ENCODE measurements at regions not wholly inside any gene's neighbourhood (a gene's known extent, or its start where the extent isn't known, plus 50 kb on each side); places are given as distances from the start of the nearest gene placed in this dataset.

DNA sequence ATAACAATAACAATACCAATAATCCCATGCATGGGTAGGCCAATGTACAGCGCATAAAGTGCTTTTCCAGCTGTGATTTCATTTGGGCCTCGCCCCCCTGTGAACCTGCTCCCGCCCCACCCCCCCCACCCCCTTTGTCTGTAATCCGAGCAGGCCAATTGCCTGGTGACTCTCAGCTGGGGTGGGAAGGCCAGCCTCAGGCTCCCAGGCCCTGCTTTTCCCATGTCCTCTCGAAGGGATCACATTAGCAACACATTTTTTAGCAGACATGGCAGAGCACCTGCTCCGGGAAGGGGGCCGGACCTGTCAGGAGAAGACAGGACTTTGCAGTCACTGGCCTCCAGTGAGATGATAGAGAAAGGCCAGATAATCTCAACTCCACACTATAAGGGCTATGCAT, 439.3 kb downstream of the RPS24 start:
- in situ Hi-C loops (cut with HindIII; ENCODE audit: low sequenced_read_pairs) = no loop called here
- DNase-seq (ENCODE audit: low read depth) = no peak
- no peak overlapping the region for H3K4me3 ChIP-seq (ENCODE audit: low read depth, low read length)
- TF ChIP-seq, protein P1, sequence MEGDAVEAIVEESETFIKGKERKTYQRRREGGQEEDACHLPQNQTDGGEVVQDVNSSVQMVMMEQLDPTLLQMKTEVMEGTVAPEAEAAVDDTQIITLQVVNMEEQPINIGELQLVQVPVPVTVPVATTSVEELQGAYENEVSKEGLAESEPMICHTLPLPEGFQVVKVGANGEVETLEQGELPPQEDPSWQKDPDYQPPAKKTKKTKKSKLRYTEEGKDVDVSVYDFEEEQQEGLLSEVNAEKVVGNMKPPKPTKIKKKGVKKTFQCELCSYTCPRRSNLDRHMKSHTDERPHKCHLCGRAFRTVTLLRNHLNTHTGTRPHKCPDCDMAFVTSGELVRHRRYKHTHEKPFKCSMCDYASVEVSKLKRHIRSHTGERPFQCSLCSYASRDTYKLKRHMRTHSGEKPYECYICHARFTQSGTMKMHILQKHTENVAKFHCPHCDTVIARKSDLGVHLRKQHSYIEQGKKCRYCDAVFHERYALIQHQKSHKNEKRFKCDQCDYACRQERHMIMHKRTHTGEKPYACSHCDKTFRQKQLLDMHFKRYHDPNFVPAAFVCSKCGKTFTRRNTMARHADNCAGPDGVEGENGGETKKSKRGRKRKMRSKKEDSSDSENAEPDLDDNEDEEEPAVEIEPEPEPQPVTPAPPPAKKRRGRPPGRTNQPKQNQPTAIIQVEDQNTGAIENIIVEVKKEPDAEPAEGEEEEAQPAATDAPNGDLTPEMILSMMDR (IDR thresholded peaks at IDR 0.05; ENCODE audit: low read depth, low read length, missing control alignments) = no peak

GRCh38 chr10:78474743-78475142, 441.1 kb downstream of the RPS24 start:
- no peak for DNase-seq (ENCODE audit: low read depth)
- H3K4me3 ChIP-seq (ENCODE audit: low read depth, low read length) = no peak overlapping the region
- TF ChIP-seq, protein P1 (IDR thresholded peaks at IDR 0.05; ENCODE audit: low read depth, low read length, missing control alignments) = no peak
- in situ Hi-C loops (cut with HindIII; ENCODE audit: low sequenced_read_pairs) = loop anchor here (5.0 kb wide), 1 partner anchor 62 kb away; no protein-coding TSS in a partner anchor

DNA sequence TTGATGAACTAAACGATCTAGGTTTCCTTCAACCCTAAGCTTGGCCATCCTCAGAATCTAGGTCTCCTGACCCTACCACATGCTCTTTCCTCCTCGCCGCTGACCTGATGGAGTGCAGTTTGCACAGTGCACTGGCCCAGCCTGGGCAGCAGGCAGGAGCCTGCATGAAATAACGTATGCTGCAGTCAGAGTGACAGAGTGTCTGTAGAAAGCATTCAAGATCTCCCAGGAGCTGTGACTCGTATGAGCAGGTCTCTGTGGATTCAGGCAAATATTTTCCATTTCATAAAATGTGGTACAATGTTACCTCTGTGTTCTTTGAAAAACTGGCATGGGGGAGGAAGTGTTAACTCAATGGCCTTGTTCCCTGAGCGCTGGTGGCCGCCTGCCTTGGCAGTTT, 441.8 kb downstream of the RPS24 start:
- DNase-seq (ENCODE audit: low read depth) = no peak
- in situ Hi-C loops (cut with HindIII; ENCODE audit: low sequenced_read_pairs) = loop anchor here (5.0 kb wide), 1 partner anchor 63 kb away; no protein-coding TSS in a partner anchor

DNA sequence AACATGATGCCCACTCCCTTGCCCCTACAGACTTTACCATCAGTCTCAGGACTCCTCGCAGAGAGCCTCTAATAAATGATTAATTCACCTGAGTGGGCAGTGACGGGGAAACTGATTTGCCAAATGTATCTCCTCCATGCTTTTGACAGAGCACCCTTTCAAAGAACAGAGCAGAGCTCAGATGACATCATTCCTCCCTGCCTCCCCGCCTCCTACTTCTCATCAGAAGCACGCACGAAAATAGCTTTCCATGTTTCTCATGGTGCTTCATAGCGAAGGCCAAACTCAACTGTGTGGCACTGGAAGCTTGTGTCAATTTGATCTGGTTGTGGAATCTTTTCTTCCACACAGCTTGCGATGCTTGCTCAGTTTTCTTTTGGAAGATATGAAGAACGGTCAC, 442.5 kb downstream of the RPS24 start:
- no peak for DNase-seq (ENCODE audit: low read depth)
- H3K4me3 ChIP-seq (ENCODE audit: low read depth, low read length) = no peak overlapping the region
- in situ Hi-C loops (cut with HindIII; ENCODE audit: low sequenced_read_pairs) = loop anchor here (5.0 kb wide), 1 partner anchor 64 kb away; no protein-coding TSS in a partner anchor
- TF ChIP-seq, protein P1 (IDR thresholded peaks at IDR 0.05; ENCODE audit: low read depth, low read length, missing control alignments) = no peak

More for the DNA sequence above, 441.8 kb downstream of the RPS24 start:
- TF ChIP-seq, protein P1 (IDR thresholded peaks at IDR 0.05; ENCODE audit: low read depth, low read length, missing control alignments) = no peak
- H3K4me3 ChIP-seq (ENCODE audit: low read depth, low read length) = no peak overlapping the region

DNA sequence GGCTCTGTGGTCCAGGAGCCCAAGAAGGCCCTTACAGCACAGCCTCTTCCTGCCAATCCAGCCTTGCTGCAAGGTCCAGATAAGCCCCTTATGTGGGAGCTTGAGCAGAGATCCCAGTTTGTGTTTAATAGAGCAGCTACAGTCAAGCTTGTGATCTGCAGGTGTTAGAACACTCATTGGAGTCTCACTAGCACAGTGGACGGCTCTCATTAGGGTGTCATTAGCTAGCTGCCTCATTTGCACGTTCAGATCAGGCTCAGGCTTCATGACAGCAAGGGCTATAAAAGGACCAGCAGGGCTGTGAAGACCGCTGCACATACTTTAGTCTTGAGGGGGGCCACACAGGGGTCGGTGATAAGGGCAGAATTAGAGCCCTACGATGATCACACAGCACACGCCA, 443.2 kb downstream of the RPS24 start:
- no peak for DNase-seq (ENCODE audit: low read depth)
- TF ChIP-seq, protein P1 (IDR thresholded peaks at IDR 0.05; ENCODE audit: low read depth, low read length, missing control alignments) = no peak
- in situ Hi-C loops (cut with HindIII; ENCODE audit: low sequenced_read_pairs) = loop anchor here (5.0 kb wide), 1 partner anchor 65 kb away; no protein-coding TSS in a partner anchor
- H3K4me3 ChIP-seq (ENCODE audit: low read depth, low read length) = no peak overlapping the region

- TF ChIP-seq, protein P1 (IDR thresholded peaks at IDR 0.05; ENCODE audit: low read depth, low read length, missing control alignments) = no peak
- DNase-seq (ENCODE audit: low read depth) = no peak
- in situ Hi-C loops (cut with HindIII; ENCODE audit: low sequenced_read_pairs) = loop anchor here (5.0 kb wide), 1 partner anchor 67 kb away; no protein-coding TSS in a partner anchor
- H3K4me3 ChIP-seq (ENCODE audit: low read depth, low read length) = no peak overlapping the region
These were observed 445.3 kb downstream of the RPS24 start for GRCh38 chr10:78478919-78479318.
